8988T (cell line): ENCODE measurements at regions not wholly inside any gene's neighbourhood (a gene's known extent, or its start where the extent isn't known, plus 50 kb on each side); places are given as distances from the start of the nearest gene placed in this dataset.

Source experiments
- DNase-seq: peaks from one replicate; pipeline ENCODE4 v3.0.0; 2011

- DNase-seq, result no peak
Measured at GRCh38 chr2:122583159-122583917, 827.9 kb downstream of the TSN start.

- DNase-seq, result no peak
Measured at GRCh38 chr2:122590524-122590923, 835.1 kb downstream of the TSN start.

- DNase-seq, result no peak
Measured at GRCh38 chr2:122595065-122595464, 839.6 kb downstream of the TSN start.

GRCh38 chr2:122596598-122596997 is 841.1 kb downstream of the TSN start:
- no peak for DNase-seq

- no peak for DNase-seq
Measured at GRCh38 chr2:122598784-122599183, 843.3 kb downstream of the TSN start.

- no peak for DNase-seq
Measured at GRCh38 chr2:122610948-122611609, 855.6 kb downstream of the TSN start.

GRCh38 chr2:122622934-122623333 is 867.5 kb downstream of the TSN start:
- DNase-seq, result no peak

- DNase-seq, result no peak
Measured at GRCh38 chr2:122627388-122627787, 871.9 kb downstream of the TSN start.

GRCh38 chr2:122634256-122634655 is 878.8 kb downstream of the TSN start:
- DNase-seq, result no peak

GRCh38 chr2:122634920-122635319 is 879.5 kb downstream of the TSN start:
- no peak for DNase-seq

- no peak for DNase-seq
Measured at GRCh38 chr2:122635686-122636085, 880.2 kb downstream of the TSN start.

GRCh38 chr2:122636097-122636496 is 880.6 kb downstream of the TSN start:
- DNase-seq, result no peak

- DNase-seq, result no peak
Measured at GRCh38 chr2:122639176-122639575, 883.7 kb downstream of the TSN start.

GRCh38 chr2:122639711-122640110 is 884.3 kb downstream of the TSN start:
- DNase-seq, result no peak

GRCh38 chr2:122643725-122644329 is 888.4 kb downstream of the TSN start:
- no peak for DNase-seq

- no peak for DNase-seq
Measured at GRCh38 chr2:122651236-122651635, 895.8 kb downstream of the TSN start.

- DNase-seq, result no peak
Measured at GRCh38 chr2:122651780-122652179, 896.3 kb downstream of the TSN start.

GRCh38 chr2:122652670-122653069 is 897.2 kb downstream of the TSN start:
- no peak for DNase-seq

GRCh38 chr2:122656403-122656802 is 901.0 kb downstream of the TSN start:
- DNase-seq, result no peak

GRCh38 chr2:122660786-122661634 is 905.6 kb downstream of the TSN start:
- DNase-seq, result no peak

- DNase-seq, result no peak
Measured at GRCh38 chr2:122663620-122664019, 908.2 kb downstream of the TSN start.

GRCh38 chr2:122669627-122670026 is 914.2 kb downstream of the TSN start:
- no peak for DNase-seq

GRCh38 chr2:122670897-122671296 is 915.4 kb downstream of the TSN start:
- DNase-seq, result no peak
